Lower lobe of right lung (tissue), 2 donors: ENCODE measurements at regions not wholly inside any gene's neighbourhood (a gene's known extent, or its start where the extent isn't known, plus 50 kb on each side); places are given as distances from the start of the nearest gene placed in this dataset.

ENCODE experiments used
- ATAC-seq, 2 donors: fragments of 200-7000 bp; cut with Tn5 transposase; one replicate each; pipeline ENCODE4 v1.9.1; 2020 to 2022; ENCODE audit warnings: mild to moderate bottlenecking in 2 of 2, moderate library complexity in 2 of 2
- DNase-seq: peaks from one replicate; pipeline ENCODE4 v3.0.0-alpha.2; 2020
- H3K27ac ChIP-seq: fragments of 200-600 bp; one replicate; pipeline ENCODE4 v1.8.0; 2022
- H3K27me3 ChIP-seq: fragments of 200-600 bp; one replicate; pipeline ENCODE4 v1.8.0; 2022; ENCODE audit warnings: low read depth
- H3K36me3 ChIP-seq: fragments of 200-600 bp; one replicate; pipeline ENCODE4 v1.8.0; 2022; ENCODE audit warnings: mild to moderate bottlenecking
- H3K4me1 ChIP-seq: fragments of 200-600 bp; one replicate; pipeline ENCODE4 v1.8.0; 2022
- H3K4me3 ChIP-seq: fragments of 200-600 bp; one replicate; pipeline ENCODE4 v1.8.0; 2022; ENCODE audit warnings: mild to moderate bottlenecking
- H3K9me3 ChIP-seq: fragments of 200-600 bp; one replicate; pipeline ENCODE4 v1.8.0; 2022
- CTCF ChIP-seq: fragments of 200-600 bp; IDR thresholded peaks from one replicate; pipeline ENCODE4 v1.8.0; 2022; ENCODE audit warnings: antibody characterized with exemption, mild to moderate bottlenecking
- intact Hi-C: fragments of 100-400 bp; cut with DNase I; formaldehyde crosslinking; loops from one replicate; pipeline ENCODE4 v1.11.0; 2022
- donor health status: DM: no; HTN: yes; CAD: no; lungs with severe emphysema.

DNA sequence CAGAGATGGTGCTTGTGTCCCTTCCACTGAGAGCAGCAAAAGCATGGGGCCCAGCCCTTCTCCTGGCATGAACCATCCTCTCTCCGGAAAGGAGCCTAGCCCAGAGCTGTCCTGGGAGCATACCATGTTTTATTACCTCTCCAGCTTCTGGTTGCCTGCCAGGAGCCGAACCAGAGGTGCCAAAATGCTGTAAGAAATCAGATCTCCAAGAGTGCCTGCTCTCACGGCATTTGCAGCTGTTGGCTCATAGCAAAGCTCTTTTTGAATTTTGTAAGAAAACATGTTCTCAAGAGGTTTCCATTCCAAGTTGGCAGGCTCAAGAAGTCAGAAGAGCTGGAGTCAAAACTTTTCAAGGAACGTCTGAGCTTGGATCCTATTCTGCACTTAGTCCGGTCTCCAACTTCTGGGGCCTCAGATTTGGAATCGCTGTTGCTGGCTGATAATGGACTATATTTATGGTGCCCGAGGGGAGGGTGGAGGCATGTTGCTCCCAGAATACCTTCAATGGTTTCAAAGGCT lies 211.7 kb upstream of the MKI67 start:
- intact Hi-C loops, result no loop called here
- ATAC-seq, result no peak
- DNase-seq, result no peak

GRCh38 chr10:128338951-128339350 lies 212.7 kb upstream of the MKI67 start:
- H3K4me3 ChIP-seq, result no peak overlapping the region
- ATAC-seq (no peak), DNase-seq (no peak)
- peaks cover 4% of the 10 kb centered on the region for H3K4me1 ChIP-seq
- no peaks in the 10 kb centered on the region for H3K9me3 ChIP-seq
- intact Hi-C loops, result no loop called here
- H3K36me3 ChIP-seq, result no peaks in the 10 kb centered on the region
- H3K27ac ChIP-seq, result no peak overlapping the region
- H3K27me3 ChIP-seq, result no peaks in the 10 kb centered on the region
- no peak for TF ChIP-seq CTCF

More for the DNA sequence above, 211.7 kb upstream of the MKI67 start:
- H3K27ac ChIP-seq, result no peak overlapping the region
- H3K4me3 ChIP-seq, result no peak overlapping the region
- H3K4me1 ChIP-seq, result peaks cover 4% of the 10 kb centered on the region
- no peaks in the 10 kb centered on the region for H3K27me3 ChIP-seq
- no peaks in the 10 kb centered on the region for H3K9me3 ChIP-seq
- H3K36me3 ChIP-seq, result no peaks in the 10 kb centered on the region
- no peak for TF ChIP-seq CTCF

DNA sequence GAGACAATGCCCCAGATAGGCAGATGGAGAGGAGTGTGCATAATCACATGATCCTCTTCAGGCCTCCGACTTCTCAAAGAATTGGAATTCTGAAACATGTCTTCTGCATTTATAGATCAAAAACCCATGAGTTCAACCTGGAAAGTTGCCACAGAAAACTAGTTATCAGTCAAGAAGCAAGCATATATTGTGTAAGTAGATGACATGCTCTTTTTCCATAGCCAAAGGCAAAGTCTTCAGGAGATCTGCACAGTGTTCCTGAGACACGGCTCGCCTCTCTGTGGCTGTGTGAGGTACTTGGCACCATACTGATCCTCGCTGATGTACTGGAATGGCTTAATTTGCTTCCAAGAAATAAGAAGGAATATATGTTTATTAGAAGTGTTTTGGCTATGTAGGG lies 213.5 kb upstream of the MKI67 start:
- ATAC-seq (no peak), DNase-seq (no peak)
- Histone ChIP-seq H3K4me1 (peaks cover 4% of the 10 kb centered on the region), H3K27ac (no peak overlapping the region), H3K27me3 (no peaks in the 10 kb centered on the region), H3K9me3 (no peaks in the 10 kb centered on the region), H3K4me3 (no peak overlapping the region), H3K36me3 (no peaks in the 10 kb centered on the region)
- intact Hi-C loops, result no loop called here
- no peak for TF ChIP-seq CTCF

DNA sequence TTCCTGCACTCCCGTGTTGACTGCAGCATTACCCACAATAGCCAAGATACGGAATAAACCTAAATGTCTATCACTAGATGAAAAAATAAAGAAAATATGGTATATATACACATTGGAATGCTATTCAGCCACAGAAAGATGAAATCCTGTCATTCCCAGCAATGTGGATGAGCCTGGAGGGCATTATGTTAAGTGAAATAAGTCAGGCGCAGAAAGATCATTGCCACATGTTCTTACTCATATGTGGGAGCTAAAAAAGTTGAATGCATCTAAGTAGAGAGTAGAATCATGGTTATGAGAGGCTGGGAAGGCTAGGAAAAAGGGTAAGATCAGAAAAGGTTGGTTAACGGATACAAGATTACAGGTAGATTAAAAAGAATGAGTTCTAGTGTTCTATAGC lies 219.1 kb upstream of the MKI67 start:
- intact Hi-C loops, result no loop called here
- Histone ChIP-seq H3K4me3 (no peak overlapping the region), H3K4me1 (no peaks in the 10 kb centered on the region), H3K27me3 (no peaks in the 10 kb centered on the region), H3K9me3 (no peaks in the 10 kb centered on the region), H3K36me3 (no peaks in the 10 kb centered on the region), H3K27ac (no peak overlapping the region)
- no peak for TF ChIP-seq CTCF
- DNase-seq (no peak), ATAC-seq (no peak)

DNA sequence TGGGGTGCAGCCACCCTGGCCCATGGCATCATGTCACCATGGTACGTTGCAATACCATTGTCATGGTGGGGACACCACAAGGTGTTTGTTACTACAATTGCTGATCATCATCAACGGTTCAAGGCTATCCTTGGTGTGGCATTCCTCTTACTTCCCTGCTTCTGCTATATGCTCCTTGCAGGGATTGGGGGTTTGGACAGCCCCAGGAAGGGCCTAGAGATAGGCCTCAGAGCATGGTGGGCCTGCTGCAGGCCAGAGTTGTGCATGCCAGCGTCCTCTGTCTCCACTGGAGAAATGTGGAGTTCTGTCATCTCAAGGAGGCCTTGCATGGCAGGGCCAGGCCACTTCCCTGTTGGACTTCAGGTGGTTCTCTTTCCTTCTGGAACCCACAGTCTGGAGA lies 234.6 kb upstream of the MKI67 start:
- no peaks in the 10 kb centered on the region for H3K36me3 ChIP-seq
- H3K27me3 ChIP-seq, result no peaks in the 10 kb centered on the region
- ATAC-seq (no peak), DNase-seq (no peak)
- no peaks in the 10 kb centered on the region for H3K9me3 ChIP-seq
- no peaks in the 10 kb centered on the region for H3K4me1 ChIP-seq
- H3K27ac ChIP-seq, result no peak overlapping the region
- no peak for TF ChIP-seq CTCF
- intact Hi-C loops, result no loop called here
- no peak overlapping the region for H3K4me3 ChIP-seq

GRCh38 chr10:128361487-128361886 lies 235.3 kb upstream of the MKI67 start:
- no peak for DNase-seq
- H3K27me3 ChIP-seq, result no peaks in the 10 kb centered on the region
- TF ChIP-seq CTCF, result no peak
- intact Hi-C loops, result no loop called here
- no peaks in the 10 kb centered on the region for H3K4me1 ChIP-seq
- no peak overlapping the region for H3K4me3 ChIP-seq
- no peaks in the 10 kb centered on the region for H3K9me3 ChIP-seq
- no peak for ATAC-seq
- H3K27ac ChIP-seq, result no peak overlapping the region
- no peaks in the 10 kb centered on the region for H3K36me3 ChIP-seq
